Esophagus squamous epithelium (tissue), 4 donors: ENCODE measurements at regions not wholly inside any gene's neighbourhood (a gene's known extent, or its start where the extent isn't known, plus 50 kb on each side); places are given as distances from the start of the nearest gene placed in this dataset.

Experiments used
- POLR2A ChIP-seq, 4 donors: fragments of 450-650 bp; IDR thresholded peaks; one replicate each; pipeline ENCODE4 v1.6.1; 2017; ENCODE audit warnings: antibody characterized with exemption in 4 of 4, mild to moderate bottlenecking in 4 of 4, moderate library complexity in 3 of 4
- TF ChIP-seq, protein P1 (sequence below), 6 experiments: fragments of 450-650 bp in 4 of 6; fragments of 200-600 bp in 2 of 6; sonication (generic) in 2 of 6; IDR thresholded peaks; one replicate each; pipeline ENCODE4 v1.5.1; 2016 to 2019; ENCODE audit warnings: antibody characterized with exemption in 6 of 6, mild to moderate bottlenecking in 4 of 6, moderate library complexity in 4 of 6

DNA sequence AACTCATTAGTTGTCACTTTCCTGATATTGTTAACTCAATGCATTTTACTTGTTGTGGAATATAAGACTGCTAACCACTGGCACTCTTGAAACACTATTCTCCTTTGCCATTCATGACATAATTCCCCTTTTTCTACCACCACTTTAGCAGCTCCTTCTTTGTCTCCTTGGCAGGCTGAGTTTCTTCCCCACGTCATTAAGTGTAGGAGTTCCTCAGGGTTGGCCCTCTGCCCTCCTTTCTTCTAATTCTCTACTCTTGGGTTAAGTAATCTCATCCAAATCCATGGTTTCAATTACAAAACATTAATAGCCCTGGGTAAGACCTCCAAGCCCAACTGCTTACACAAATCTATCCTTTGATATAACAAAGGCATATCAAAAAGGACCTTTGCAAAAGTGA, 175.1 kb downstream of the HGF start:
- TF ChIP-seq, protein P1, sequence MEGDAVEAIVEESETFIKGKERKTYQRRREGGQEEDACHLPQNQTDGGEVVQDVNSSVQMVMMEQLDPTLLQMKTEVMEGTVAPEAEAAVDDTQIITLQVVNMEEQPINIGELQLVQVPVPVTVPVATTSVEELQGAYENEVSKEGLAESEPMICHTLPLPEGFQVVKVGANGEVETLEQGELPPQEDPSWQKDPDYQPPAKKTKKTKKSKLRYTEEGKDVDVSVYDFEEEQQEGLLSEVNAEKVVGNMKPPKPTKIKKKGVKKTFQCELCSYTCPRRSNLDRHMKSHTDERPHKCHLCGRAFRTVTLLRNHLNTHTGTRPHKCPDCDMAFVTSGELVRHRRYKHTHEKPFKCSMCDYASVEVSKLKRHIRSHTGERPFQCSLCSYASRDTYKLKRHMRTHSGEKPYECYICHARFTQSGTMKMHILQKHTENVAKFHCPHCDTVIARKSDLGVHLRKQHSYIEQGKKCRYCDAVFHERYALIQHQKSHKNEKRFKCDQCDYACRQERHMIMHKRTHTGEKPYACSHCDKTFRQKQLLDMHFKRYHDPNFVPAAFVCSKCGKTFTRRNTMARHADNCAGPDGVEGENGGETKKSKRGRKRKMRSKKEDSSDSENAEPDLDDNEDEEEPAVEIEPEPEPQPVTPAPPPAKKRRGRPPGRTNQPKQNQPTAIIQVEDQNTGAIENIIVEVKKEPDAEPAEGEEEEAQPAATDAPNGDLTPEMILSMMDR (IDR thresholded peaks at IDR 0.05) = no peak
- no peak for TF ChIP-seq POLR2A (IDR thresholded peaks at IDR 0.05)
